ENCODE measurements at regions not wholly inside any gene's neighbourhood (a gene's known extent, or its start where the extent isn't known, plus 50 kb on each side); places are given as distances from the start of the nearest gene placed in this dataset.

- TF ChIP-seq, protein P1, sequence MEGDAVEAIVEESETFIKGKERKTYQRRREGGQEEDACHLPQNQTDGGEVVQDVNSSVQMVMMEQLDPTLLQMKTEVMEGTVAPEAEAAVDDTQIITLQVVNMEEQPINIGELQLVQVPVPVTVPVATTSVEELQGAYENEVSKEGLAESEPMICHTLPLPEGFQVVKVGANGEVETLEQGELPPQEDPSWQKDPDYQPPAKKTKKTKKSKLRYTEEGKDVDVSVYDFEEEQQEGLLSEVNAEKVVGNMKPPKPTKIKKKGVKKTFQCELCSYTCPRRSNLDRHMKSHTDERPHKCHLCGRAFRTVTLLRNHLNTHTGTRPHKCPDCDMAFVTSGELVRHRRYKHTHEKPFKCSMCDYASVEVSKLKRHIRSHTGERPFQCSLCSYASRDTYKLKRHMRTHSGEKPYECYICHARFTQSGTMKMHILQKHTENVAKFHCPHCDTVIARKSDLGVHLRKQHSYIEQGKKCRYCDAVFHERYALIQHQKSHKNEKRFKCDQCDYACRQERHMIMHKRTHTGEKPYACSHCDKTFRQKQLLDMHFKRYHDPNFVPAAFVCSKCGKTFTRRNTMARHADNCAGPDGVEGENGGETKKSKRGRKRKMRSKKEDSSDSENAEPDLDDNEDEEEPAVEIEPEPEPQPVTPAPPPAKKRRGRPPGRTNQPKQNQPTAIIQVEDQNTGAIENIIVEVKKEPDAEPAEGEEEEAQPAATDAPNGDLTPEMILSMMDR (IDR thresholded peaks at IDR 0.05; ENCODE audit: insufficient read depth, low read depth, low read length): no peak
- TF ChIP-seq EZH2 (IDR thresholded peaks at IDR 0.05; ENCODE audit: insufficient read depth, low read length): no peak
Measured at GRCh38 chr6:97401533-97401932, 118.5 kb upstream of the MMS22L start.
